ENCODE measurements at regions not wholly inside any gene's neighbourhood (a gene's known extent, or its start where the extent isn't known, plus 50 kb on each side); places are given as distances from the start of the nearest gene placed in this dataset.

- no peak for DNase-seq (ENCODE audit: low read depth)
- TF ChIP-seq, protein P1, sequence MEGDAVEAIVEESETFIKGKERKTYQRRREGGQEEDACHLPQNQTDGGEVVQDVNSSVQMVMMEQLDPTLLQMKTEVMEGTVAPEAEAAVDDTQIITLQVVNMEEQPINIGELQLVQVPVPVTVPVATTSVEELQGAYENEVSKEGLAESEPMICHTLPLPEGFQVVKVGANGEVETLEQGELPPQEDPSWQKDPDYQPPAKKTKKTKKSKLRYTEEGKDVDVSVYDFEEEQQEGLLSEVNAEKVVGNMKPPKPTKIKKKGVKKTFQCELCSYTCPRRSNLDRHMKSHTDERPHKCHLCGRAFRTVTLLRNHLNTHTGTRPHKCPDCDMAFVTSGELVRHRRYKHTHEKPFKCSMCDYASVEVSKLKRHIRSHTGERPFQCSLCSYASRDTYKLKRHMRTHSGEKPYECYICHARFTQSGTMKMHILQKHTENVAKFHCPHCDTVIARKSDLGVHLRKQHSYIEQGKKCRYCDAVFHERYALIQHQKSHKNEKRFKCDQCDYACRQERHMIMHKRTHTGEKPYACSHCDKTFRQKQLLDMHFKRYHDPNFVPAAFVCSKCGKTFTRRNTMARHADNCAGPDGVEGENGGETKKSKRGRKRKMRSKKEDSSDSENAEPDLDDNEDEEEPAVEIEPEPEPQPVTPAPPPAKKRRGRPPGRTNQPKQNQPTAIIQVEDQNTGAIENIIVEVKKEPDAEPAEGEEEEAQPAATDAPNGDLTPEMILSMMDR (conservative IDR thresholded peaks at IDR 0.05; ENCODE audit: low read length): no peak
- no peak overlapping the region for H3K4me3 ChIP-seq (ENCODE audit: low read length)
Measured at GRCh38 chr14:26849514-26849913, 251.7 kb upstream of the NOVA1 start.

DNA sequence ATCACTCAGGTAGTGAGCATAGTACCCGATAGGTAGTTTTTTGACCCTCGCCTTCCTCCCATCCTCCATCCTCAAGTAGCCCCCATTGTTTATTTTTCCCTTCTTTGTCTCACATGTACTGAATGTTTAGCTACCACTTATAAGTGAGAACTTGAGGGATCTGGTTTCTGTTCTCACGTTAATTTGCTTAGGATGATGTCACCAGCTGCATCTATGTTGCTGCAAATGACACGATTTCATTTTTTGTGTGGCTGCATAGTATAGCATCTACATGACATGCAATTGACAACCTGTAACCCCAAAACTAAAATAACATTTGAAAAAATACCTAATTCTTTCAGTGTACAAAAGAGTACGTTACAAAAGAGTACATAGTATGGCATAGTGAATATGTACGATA is 254.0 kb upstream of the NOVA1 start:
- H3K4me3 ChIP-seq (ENCODE audit: low read length): no peak overlapping the region
- no peak for DNase-seq (ENCODE audit: low read depth)
- TF ChIP-seq, protein P1 (conservative IDR thresholded peaks at IDR 0.05; ENCODE audit: low read length): no peak

DNA sequence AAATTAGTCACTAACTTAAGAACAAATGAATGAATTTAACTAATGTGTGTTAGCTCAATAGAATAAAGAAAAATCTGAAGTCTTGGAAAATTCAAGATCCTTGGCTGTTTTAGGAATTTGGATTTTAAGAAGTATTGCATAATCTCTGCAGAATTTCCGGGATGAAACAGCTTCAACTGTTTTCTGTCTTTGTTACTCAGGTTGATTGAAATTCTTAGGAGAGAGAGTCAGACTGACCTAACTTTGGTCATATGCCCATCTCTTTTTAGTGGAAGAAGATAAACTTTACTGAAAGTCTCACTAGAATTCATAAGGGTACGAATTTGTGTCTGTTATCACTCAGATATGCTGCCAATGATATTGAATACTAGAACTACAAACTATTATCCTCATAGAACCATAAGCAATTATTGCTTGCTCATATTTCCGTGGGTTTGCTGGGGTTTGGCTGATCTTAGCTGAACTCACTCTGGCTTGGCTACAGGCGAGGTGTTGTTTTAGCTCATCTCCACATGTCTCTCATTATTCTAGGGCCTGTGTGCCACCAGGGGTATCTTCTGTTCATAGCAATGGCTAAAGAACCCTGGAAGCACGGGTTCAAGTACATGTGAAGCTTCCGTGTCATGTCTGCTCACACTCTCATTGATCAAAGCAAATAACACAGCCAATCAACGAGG is 257.4 kb upstream of the NOVA1 start:
- DNase-seq (ENCODE audit: low read depth): peak; percentile 55
- H3K4me3 ChIP-seq (ENCODE audit: low read length): no peak overlapping the region
- TF ChIP-seq, protein P1 (conservative IDR thresholded peaks at IDR 0.05; ENCODE audit: low read length): no peak

- TF ChIP-seq, protein P1 (conservative IDR thresholded peaks at IDR 0.05; ENCODE audit: low read length): no peak
- H3K4me3 ChIP-seq (ENCODE audit: low read length): no peak overlapping the region
- DNase-seq (ENCODE audit: low read depth): peak; percentile 28
Measured at GRCh38 chr14:26856876-26857518, 259.2 kb upstream of the NOVA1 start.

DNA sequence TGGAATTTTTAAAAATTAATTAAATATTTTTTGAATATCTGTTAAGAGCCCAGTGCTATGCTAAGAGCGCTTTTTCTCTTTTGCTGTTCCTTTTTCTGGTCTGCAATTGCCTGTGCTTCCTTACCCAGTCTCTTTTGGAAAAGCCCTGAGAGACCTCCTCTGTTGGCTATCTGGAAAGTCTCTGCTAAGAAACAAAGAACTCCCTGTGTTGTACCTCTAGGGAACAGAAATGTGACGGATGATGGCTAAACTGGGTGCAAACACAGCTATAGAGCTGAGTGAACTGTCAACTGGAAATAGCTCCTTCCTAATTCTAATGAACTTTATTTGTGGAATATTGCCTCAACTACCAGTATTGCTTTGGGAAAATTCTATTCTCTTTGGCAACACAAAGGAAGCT is 261.6 kb upstream of the NOVA1 start:
- no peak for DNase-seq (ENCODE audit: low read depth)
- H3K4me3 ChIP-seq (ENCODE audit: low read length): no peak overlapping the region
- TF ChIP-seq, protein P1 (conservative IDR thresholded peaks at IDR 0.05; ENCODE audit: low read length): no peak

DNA sequence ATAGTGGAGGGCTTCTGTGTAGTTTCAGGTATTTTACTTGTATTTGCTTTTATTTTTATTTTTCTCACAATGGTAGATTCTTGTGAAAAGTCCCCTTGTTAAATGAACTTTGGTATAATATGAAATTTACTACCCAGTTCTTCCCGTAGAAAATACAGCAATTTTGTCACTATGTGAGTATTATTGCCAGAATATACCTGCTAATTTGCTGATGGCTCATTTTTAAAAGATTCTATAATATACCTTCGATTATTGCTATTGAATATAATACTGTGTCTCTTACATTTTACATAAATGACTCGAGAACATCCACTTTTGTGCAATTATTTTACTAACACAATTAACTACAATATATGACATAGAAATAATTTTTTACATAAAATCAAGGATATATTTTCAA is 262.3 kb upstream of the NOVA1 start:
- no peak for DNase-seq (ENCODE audit: low read depth)
- TF ChIP-seq, protein P1 (conservative IDR thresholded peaks at IDR 0.05; ENCODE audit: low read length): no peak
- H3K4me3 ChIP-seq (ENCODE audit: low read length): no peak overlapping the region

- DNase-seq (ENCODE audit: low read depth): peak; percentile 19
- TF ChIP-seq, protein P1 (conservative IDR thresholded peaks at IDR 0.05; ENCODE audit: low read length): no peak
- H3K4me3 ChIP-seq (ENCODE audit: low read length): no peak overlapping the region
Measured at GRCh38 chr14:26863736-26864135, 265.9 kb upstream of the NOVA1 start.

All from AG10803 (cell line).